ENCODE measurements at regions not wholly inside any gene's neighbourhood (a gene's known extent, or its start where the extent isn't known, plus 50 kb on each side); places are given as distances from the start of the nearest gene placed in this dataset.
A peak's percentile ranks its signal among the peaks of the same experiment; 100 is the strongest.

GRCh38 chr5:166317425-166317824 lies 1974.0 kb upstream of the WWC1 start:
- DNase-seq: no peak

GRCh38 chr5:166320920-166321480 lies 1970.4 kb upstream of the WWC1 start:
- DNase-seq: no peak

GRCh38 chr5:166324372-166324771 lies 1967.1 kb upstream of the WWC1 start:
- no peak for DNase-seq

GRCh38 chr5:166329149-166329800 lies 1962.2 kb upstream of the WWC1 start:
- no peak for DNase-seq

GRCh38 chr5:166330036-166330435 lies 1961.4 kb upstream of the WWC1 start:
- no peak for DNase-seq

GRCh38 chr5:166331521-166331920 lies 1959.9 kb upstream of the WWC1 start:
- no peak for DNase-seq

GRCh38 chr5:166338801-166339200 lies 1952.6 kb upstream of the WWC1 start:
- no peak for DNase-seq

- DNase-seq: no peak
Observed at GRCh38 chr5:166340039-166340438, 1951.4 kb upstream of the WWC1 start.

- DNase-seq: no peak
Observed at GRCh38 chr5:166341740-166342337, 1949.6 kb upstream of the WWC1 start.

GRCh38 chr5:166342402-166342801 lies 1949.0 kb upstream of the WWC1 start:
- DNase-seq: no peak

- DNase-seq: no peak
Observed at GRCh38 chr5:166346726-166347374, 1944.6 kb upstream of the WWC1 start.

- DNase-seq: no peak
Observed at GRCh38 chr5:166349046-166349445, 1942.4 kb upstream of the WWC1 start.

GRCh38 chr5:166353580-166353979 lies 1937.9 kb upstream of the WWC1 start:
- DNase-seq: no peak

GRCh38 chr5:166354332-166354731 lies 1937.1 kb upstream of the WWC1 start:
- no peak for DNase-seq

GRCh38 chr5:166356096-166356495 lies 1935.3 kb upstream of the WWC1 start:
- DNase-seq: no peak

- DNase-seq: no peak
Observed at GRCh38 chr5:166358127-166358830, 1933.2 kb upstream of the WWC1 start.

GRCh38 chr5:166363087-166363760 lies 1928.2 kb upstream of the WWC1 start:
- peak; percentile 18 to 51 for DNase-seq

- no peak for DNase-seq
Observed at GRCh38 chr5:166365164-166365563, 1926.3 kb upstream of the WWC1 start.

- DNase-seq: no peak
Observed at GRCh38 chr5:166367391-166367790, 1924.1 kb upstream of the WWC1 start.

GRCh38 chr5:166369346-166369745 lies 1922.1 kb upstream of the WWC1 start:
- DNase-seq: no peak

- no peak for DNase-seq
Observed at GRCh38 chr5:166369807-166370206, 1921.6 kb upstream of the WWC1 start.

- DNase-seq: peak in 1 of 2 experiments; percentile 19
Observed at GRCh38 chr5:166370928-166371690, 1920.3 kb upstream of the WWC1 start.
